Ascending aorta (tissue), 2 donors: ENCODE measurements at regions not wholly inside any gene's neighbourhood (a gene's known extent, or its start where the extent isn't known, plus 50 kb on each side); places are given as distances from the start of the nearest gene placed in this dataset.

Experiments
- DNase-seq, 2 donors: peaks; one replicate each; pipeline ENCODE4 v3.0.0-alpha.2; 2019; ENCODE audit warnings: low spot score in 2 of 2
- H3K27ac ChIP-seq, 2 donors: fragments of 200-600 bp; sonication (generic); one replicate each; pipeline ENCODE4 v1.5.1; 2016 to 2017; ENCODE audit warnings: mild to moderate bottlenecking in 1 of 2
- H3K27me3 ChIP-seq: fragments of 200-600 bp; sonication (generic); one replicate; pipeline ENCODE4 v1.5.1; 2017
- H3K36me3 ChIP-seq, 2 donors: fragments of 200-600 bp; sonication (generic); one replicate each; pipeline ENCODE4 v1.5.1; 2016
- H3K4me1 ChIP-seq, 2 donors: fragments of 200-600 bp; sonication (generic); one replicate each; pipeline ENCODE4 v1.5.1; 2016 to 2017; ENCODE audit warnings: mild to moderate bottlenecking in 1 of 2
- H3K4me3 ChIP-seq, 2 donors: fragments of 200-600 bp; sonication (generic); one replicate each; pipeline ENCODE4 v1.5.1; 2016 to 2017; ENCODE audit warnings: mild to moderate bottlenecking in 1 of 2
- H3K9me3 ChIP-seq, 2 donors: fragments of 200-600 bp; sonication (generic); one replicate each; pipeline ENCODE4 v1.5.1; 2016
- CTCF ChIP-seq, 3 experiments: fragments of 200-600 bp in 2 of 3; fragments of 450-650 bp in 1 of 3; sonication (generic) in 2 of 3; IDR thresholded peaks; one replicate each; pipeline ENCODE4 v1.5.1; 2016 to 2019; ENCODE audit warnings: antibody characterized with exemption in 3 of 3, mild to moderate bottlenecking in 1 of 3, moderate library complexity in 1 of 3
- intact Hi-C: fragments of 100-400 bp; cut with DNase I; formaldehyde crosslinking; loops from one replicate; pipeline ENCODE4 v1.15.1; 2023

- Histone ChIP-seq H3K4me3 (no peak overlapping the region), H3K4me1 (no peaks in the 10 kb centered on the region), H3K36me3 (no peaks in the 10 kb centered on the region), H3K9me3 (no peaks in the 10 kb centered on the region), H3K27me3 (no peaks in the 10 kb centered on the region), H3K27ac (no peak overlapping the region)
- DNase-seq = no peak
- TF ChIP-seq CTCF (IDR thresholded peaks at IDR 0.05) = no peak
- intact Hi-C loops = no loop called here
Observed at GRCh38 chr1:57843760-57844159, 419.9 kb upstream of the DAB1 start.

- TF ChIP-seq CTCF (IDR thresholded peaks at IDR 0.05) = no peak
- intact Hi-C loops = no loop called here
Observed at GRCh38 chr1:57839526-57839925, 415.7 kb upstream of the DAB1 start.

GRCh38 chr1:57839067-57839466, 415.2 kb upstream of the DAB1 start:
- Histone ChIP-seq H3K4me3 (no peak overlapping the region), H3K36me3 (no peaks in the 10 kb centered on the region), H3K9me3 (no peaks in the 10 kb centered on the region), H3K4me1 (no peaks in the 10 kb centered on the region), H3K27me3 (no peaks in the 10 kb centered on the region), H3K27ac (no peak overlapping the region)
- TF ChIP-seq CTCF (IDR thresholded peaks at IDR 0.05) = no peak
- DNase-seq = no peak
- intact Hi-C loops = no loop called here

More at GRCh38 chr1:57839526-57839925, 415.7 kb upstream of the DAB1 start:
- no peak for DNase-seq
- H3K4me1 ChIP-seq = no peaks in the 10 kb centered on the region
- H3K4me3 ChIP-seq = no peak overlapping the region
- no peaks in the 10 kb centered on the region for H3K36me3 ChIP-seq
- H3K9me3 ChIP-seq = no peaks in the 10 kb centered on the region
- H3K27me3 ChIP-seq = no peaks in the 10 kb centered on the region
- no peak overlapping the region for H3K27ac ChIP-seq

GRCh38 chr1:57835620-57836019, 411.8 kb upstream of the DAB1 start:
- Histone ChIP-seq H3K9me3 (no peaks in the 10 kb centered on the region), H3K36me3 (no peaks in the 10 kb centered on the region), H3K4me3 (no peak overlapping the region), H3K4me1 (no peaks in the 10 kb centered on the region), H3K27me3 (no peaks in the 10 kb centered on the region), H3K27ac (no peak overlapping the region)
- no peak for TF ChIP-seq CTCF (IDR thresholded peaks at IDR 0.05)
- no peak for DNase-seq
- intact Hi-C loops = no loop called here

GRCh38 chr1:57833296-57833695, 409.4 kb upstream of the DAB1 start:
- no peaks in the 10 kb centered on the region for H3K9me3 ChIP-seq
- no peaks in the 10 kb centered on the region for H3K4me1 ChIP-seq
- H3K36me3 ChIP-seq = no peaks in the 10 kb centered on the region
- intact Hi-C loops = no loop called here
- H3K27me3 ChIP-seq = no peaks in the 10 kb centered on the region
- no peak overlapping the region for H3K27ac ChIP-seq
- no peak for TF ChIP-seq CTCF (IDR thresholded peaks at IDR 0.05)
- no peak overlapping the region for H3K4me3 ChIP-seq
- DNase-seq = no peak

- intact Hi-C loops = no loop called here
- Histone ChIP-seq H3K27ac (no peak overlapping the region), H3K9me3 (no peaks in the 10 kb centered on the region), H3K4me1 (no peaks in the 10 kb centered on the region), H3K4me3 (no peak overlapping the region), H3K36me3 (no peaks in the 10 kb centered on the region), H3K27me3 (no peaks in the 10 kb centered on the region)
- DNase-seq = no peak
- TF ChIP-seq CTCF (IDR thresholded peaks at IDR 0.05) = no peak
Observed at GRCh38 chr1:57832612-57833011, 408.8 kb upstream of the DAB1 start.
